GM18867 (cell line): ENCODE measurements at regions not wholly inside any gene's neighbourhood (a gene's known extent, or its start where the extent isn't known, plus 50 kb on each side); places are given as distances from the start of the nearest gene placed in this dataset.
"Not testable (repeated sequence)": the region's sequence is repeated elsewhere in the genome, so short reads cannot be mapped to it uniquely, and the experiment has no call there.

Experiments used
- ATAC-seq: cut with Tn5 transposase; IDR thresholded peaks from one replicate; pipeline ENCODE4 v1.9.1; 2021; ENCODE audit warnings: mild to moderate bottlenecking, moderate library complexity; ENCODE audit not compliant: unreplicated experiment

DNA sequence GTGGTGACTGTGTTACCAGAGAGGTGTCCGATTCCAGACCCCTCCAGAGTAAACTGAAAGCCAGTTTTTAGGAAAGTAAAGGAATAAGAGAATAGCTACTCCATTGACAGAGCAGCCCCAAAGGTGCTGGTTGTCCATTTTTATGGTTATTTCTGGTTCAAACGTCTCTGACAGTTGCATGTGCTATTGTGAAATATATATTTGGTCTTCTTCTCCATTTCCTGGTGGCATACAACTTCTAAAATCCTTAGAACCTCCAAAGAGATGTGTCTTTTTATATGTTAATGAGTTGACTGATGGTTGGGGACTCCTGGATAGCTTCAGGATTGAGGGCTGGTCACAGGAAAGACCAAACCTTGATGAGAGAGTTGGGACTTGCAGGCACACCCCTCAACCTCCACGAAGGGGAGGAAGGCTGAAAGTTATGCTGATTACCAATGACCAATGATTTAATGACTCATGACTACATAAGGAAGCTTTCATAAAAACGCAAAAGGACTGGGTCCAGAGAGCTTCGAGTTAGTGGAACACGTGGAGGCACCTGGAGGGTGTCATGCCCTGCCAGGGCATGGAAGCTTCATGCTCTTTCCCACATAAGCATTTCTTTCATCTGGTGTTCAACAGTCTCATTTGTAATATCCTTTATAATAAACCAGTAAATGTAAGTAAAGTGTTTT, 100.7 kb downstream of the SLC16A1 start:
- ATAC-seq = no peak

DNA sequence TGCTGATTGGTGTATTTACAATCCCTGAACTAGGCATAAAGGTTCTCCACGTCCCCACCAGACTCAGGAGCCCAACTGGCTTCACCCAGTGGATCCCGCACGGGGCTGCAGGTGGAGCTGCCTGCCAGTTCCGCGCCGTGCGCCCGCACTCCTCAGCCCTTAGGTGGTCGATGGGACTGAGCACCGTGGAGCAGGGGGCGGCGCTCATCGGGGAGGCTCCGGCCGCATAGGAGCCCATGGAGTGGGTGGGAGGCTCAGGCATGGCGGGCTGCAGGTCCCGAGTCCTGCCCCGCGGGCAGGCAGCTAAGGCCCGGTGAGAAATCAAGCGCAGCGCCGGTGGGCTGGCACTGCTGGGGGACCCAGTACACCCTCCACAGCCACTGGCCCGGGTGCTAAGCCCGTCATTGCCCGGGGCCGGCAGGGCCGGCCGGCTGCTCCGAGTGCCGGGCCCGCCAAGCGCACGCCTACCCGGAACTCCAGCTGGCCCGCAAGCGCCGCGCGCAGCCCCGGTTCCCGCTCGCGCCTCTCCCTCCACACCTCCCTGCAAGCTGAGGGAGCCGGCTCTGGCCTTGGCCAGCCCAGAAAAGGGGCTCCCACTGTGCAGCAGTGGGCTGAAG, 101.5 kb downstream of the SLC16A1 start:
- ATAC-seq = not testable (repeated sequence)

DNA sequence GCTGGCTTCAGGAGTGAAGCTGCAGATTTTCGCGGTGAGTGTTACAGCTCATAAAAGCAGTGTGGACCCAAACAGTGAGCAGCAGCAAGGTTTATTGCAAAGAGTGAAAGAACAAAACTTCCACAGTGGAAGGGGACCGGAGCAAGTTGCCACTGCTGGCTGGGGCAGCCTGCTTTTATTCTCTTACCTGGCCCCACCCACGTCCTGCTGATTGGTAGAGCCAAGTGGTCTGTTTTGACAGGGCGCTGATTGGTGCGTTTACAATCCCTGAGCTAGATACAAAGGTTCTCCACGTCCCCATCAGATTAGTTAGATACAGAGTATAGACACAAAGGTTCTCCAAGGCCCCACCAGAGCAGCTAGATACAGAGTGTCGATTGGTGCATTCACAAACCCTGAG, 102.1 kb downstream of the SLC16A1 start:
- ATAC-seq = not testable (repeated sequence)

DNA sequence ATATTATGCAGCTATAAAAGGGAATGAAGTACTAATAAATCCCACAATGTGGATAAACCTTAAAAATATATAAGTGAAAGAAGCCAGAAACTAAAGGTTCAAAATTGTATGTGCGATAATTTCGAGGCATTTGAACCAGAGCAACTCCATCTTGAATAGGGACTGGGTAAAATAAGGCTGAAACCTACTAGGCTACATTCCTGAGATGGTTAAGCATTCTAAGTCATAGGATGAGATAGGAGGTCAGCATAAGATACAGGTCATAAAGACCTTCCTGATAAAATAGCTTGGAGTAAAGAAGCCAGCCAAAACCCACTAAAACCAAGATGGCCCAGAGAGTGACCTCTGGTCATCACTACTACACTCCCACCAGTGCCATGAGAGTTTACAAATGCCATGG, 103.1 kb downstream of the SLC16A1 start:
- no peak for ATAC-seq

DNA sequence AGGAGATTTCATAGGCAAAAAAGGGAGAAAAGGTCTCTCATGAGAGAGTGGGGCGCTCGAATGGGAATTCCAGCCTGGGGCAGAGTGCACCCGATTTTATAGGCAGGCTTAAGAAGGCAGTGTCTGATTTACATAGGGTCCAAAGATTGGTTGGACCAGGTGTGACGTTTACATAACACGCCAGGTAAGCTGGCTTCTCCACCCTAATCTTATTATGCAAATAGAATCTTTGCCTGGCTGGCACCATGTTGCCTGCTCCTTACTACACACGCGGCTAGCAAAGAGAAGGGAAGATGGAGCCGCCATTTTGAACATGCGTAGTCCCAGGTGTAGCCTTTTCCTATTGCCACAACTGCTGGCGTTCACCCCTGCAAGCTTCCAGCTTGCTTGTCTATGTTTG, 103.7 kb downstream of the SLC16A1 start:
- ATAC-seq = no peak

DNA sequence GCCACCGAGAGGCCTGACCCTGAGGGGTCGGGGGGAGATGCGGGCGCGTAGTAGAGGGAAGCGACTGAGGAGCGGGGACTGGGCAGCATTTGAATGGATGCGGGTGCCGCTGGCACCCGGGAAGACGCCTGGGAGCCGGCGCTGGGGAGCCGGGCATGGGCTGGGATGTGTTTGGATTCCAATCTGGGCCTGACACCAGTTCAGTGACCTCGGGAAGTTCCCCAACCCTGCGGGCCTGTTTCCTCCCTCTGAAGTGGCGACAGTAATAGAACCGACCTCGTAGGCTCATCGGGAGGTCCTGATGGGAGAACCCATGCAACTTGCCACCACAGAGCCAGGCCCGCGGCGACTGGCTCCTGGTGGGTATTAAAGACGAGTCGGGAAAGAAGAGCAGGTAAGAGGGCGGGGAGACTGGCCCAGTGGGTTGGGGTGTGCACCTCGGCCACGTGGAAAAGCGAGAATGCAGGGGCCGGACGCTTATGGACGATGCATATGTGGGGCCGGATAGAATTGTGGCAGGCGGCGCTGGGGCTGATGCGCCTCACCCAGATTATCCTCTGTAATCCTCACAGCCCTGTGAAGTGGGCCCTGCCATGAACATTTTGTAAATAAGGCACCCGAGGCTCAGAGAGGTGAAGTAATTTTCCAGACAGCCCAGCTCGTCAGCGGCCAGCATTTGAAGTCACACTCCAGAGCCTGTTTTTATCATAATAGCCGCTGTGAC, 105.8 kb downstream of the SLC16A1 start:
- ATAC-seq = no peak

DNA sequence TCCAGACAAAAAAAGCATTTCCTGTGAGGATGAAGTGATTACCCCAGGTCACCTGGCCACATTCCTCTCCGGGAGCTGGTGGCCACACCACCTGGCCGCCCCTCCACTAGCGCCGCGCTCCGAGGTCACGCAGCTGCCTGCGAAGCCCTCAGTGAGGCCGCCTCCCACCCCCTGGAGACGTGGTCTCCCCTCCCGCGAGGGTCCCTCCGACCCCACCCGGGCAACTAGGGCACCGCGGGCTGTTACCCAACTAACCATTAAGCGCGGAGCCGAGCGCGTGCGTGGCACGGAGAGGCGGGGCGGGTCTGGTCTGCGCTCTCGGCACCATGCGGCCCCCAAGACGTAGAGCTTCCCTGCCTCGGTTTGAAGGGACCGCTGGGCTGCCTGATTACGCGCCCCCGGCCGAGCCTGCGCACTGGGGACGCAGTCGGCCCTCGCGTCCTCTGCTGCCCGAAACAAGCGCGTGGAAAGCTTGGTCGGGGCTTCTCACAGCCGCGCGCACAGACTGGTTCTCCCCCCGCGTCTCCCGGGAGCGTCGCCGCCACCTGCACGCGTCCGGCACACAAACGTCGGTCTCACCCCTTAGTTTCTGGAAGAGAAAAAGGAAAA, 106.5 kb downstream of the SLC16A1 start:
- ATAC-seq = no peak

DNA sequence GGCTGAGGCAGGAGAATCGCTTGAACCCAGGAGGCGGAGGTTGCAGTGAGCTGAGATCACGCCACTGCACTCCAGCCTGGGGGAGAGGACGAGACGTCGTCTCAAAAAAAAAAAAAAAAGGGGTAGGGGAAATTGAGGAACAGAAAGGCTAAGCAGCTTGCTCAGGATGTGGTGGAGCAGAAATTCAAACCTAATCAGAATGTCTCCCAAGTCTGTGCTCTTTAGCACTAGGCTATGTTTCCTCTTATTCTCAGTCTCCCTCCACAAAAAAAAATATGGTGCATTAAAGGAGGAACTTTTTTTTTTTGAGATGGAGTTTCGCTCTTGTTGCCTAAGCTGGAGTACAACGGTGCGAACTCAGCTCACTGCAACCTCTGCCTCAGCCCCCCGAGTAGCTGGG, 114.2 kb downstream of the SLC16A1 start:
- ATAC-seq = no peak

DNA sequence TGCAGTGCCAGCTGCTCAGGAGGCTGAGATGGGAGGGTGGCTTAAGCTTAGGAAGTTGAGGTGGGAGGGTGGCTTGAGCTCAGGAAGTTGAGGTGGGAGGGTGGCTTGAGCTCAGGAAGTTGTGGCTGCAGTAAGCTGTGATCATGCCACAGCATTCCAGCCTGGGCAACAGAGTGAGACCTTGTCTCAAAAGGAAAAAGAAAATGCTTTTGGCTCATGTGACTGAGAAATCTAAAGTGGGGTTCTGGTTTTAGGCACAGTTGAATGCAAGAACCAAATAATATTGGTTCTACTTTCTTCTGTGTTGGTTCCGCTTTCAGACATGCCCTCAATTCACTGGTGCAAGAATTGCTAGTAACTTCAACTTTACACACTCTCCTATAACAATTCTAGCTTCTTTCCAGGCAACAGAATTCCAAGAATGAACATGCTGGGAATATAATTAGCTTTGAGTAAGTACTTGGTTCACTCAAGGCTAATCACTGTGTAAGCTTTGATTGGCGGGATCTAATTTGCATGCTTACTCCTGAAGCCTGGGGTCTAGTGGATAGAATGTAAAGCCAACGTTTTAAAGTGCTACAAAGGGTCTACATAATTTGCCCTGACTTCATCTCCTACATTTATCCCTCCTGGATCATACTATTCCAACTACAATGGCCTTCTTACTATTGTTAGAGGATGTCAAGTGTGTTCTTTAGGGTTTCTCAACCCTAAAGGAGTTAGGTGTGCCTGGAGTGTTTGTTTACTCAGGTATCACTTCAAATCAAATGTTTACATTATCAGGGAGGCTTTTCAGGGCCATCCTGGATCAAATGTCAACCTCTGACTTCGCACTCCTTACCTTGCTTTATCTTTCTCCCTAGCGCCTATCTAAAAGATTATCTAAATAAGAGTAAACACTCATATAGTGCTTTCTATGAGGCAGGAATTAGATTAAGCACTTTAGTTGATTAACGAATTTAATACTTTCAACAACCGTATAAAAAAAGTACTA, 115.1 kb downstream of the SLC16A1 start:
- ATAC-seq = peak; percentile 78

DNA sequence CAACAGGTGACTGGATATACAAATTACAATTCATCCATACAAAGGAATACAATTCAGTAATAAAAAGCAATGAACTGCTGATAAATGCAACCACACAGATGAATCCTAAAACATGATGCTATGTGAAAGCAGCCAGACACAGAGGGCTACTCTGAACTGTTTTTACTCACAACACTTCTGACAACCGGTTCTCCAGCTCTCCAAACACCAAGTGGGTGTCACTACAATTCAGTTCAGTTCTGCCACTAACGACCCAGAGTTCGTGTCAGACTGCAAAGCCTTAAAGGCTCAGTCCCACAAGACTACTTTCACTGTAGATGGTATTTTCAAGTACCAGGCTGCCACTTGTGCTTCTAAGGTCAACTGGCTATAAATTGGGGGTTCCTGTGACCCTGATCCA, 119.4 kb downstream of the SLC16A1 start:
- no peak for ATAC-seq

DNA sequence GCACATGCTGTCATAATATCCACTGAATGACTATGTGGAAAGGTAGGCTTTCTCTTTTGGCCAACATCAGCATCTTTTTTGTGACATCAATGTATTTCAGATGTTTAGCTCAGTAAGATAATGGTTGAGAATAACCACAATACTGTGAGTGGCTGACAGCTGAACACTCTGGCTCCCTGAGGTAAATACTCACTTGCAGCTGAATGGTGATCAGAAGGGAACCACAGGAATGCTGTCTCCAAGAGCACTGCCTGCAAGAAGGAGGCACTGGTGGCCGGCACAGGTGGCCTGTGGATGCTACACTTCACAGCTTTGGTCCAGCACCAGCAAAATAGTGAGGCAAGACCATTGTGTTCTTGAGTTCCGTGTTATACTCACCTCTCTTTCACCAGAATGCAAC, 118.7 kb upstream of the PPM1J start:
- no peak for ATAC-seq

DNA sequence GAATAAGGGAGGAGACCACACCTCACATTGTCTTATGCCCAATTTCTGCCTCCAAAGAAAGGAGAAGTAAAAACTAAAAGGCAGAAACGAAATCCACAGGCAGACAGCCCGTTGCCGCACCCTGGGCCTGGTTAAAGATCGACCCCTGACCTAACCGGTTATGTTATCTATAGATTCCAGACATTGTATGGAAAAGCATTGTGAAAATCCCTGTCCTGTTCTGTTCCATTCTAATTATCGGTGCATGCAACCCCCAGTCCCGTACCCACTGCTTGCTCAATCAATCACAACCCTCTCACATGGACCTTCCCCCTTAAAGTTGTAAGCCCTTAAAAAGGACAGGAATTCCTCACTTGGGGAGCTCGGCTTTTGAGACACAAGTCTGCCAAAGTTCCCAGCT, 117.1 kb upstream of the PPM1J start:
- not testable (repeated sequence) for ATAC-seq

DNA sequence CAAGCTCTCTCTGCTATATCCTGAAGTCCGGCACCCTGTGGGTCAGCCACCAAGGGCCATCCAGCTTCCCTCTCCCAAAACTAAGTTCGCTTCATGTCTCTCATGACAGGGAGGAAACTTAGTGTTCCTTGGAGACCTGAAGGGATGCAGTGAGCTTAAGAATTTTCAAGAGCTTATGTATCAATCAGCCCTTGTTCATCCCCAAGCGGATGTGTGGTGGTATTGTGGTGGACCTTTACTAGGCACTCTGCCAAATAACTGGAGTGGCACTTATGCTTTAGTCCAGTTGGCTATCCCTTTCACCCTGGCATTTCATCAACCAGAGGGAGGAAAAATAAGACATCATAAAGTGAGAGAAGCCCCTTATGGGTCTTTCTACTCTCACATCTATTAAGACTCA, 114.6 kb upstream of the PPM1J start:
- ATAC-seq = not testable (repeated sequence)

DNA sequence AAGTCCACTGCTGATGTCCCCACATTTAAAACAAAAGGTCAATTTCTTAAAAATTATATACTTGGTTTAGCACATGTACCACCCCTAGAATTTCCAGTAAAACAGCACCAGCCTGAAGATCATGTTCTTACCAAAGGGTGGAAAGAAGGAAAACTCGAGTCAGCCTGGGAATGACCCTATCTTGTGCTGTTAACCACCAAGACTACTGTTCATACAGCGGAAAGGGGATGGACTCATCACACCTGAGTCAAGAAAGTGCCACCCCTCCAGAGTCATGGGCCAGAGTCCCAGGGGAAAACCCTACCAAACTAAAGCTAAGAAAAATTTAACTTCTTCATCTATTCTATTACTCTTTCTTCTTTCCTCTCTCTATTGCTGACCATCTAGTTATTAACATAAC, 113.6 kb upstream of the PPM1J start:
- ATAC-seq = no peak

DNA sequence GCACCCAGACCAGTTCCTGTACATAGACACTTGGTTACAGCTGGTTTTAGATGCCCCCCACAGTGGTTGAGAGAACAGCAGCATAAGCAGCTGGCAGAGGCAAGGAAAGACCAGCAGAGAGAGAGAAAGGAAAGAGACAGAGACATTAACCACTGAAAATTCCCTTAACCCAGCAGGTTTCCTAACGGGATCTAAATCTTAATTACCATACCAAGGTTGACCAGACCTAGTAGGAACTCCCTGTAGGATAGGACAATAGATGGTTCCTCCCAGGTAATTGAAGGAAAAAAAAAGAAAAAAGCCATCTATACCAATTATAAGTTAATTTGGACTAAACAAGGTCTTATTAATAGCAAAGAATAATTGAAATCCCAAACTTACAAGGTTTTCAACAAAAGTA, 112.3 kb upstream of the PPM1J start:
- not testable (repeated sequence) for ATAC-seq

DNA sequence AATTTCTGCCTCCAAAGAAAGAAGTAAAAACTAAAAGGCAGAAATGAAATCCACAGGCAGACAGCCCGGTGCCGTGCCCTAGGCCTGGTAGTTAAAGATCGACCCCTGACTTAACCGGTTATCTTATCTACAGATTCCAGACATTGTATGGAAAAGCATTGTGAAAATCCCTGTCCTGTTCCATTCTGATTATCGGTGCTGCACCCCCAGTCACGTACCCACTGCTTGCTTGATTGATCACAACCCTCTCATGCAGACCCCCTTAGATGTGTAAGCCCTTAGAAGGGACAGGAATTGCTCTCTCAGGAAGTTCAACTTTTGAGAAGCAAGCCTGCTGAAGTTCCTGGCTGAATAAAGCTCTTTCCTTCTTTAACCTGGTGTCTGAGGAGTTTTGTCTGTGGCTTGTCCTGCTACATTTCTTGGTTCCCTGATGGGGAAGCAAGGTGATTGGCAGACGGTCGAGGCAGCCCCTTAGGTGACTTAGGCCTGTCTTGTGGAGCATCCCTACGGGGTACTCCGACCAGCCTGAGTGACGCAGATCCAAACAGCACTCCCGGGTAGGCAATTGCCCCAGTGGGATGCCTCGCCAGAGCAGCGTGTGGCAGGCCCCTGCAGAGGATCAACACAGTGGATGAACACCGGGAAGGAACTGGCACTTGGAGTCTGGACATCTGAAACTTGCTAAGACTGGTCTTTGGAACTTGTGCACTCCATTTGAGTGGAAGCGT, 111.2 kb upstream of the PPM1J start:
- no peak for ATAC-seq

DNA sequence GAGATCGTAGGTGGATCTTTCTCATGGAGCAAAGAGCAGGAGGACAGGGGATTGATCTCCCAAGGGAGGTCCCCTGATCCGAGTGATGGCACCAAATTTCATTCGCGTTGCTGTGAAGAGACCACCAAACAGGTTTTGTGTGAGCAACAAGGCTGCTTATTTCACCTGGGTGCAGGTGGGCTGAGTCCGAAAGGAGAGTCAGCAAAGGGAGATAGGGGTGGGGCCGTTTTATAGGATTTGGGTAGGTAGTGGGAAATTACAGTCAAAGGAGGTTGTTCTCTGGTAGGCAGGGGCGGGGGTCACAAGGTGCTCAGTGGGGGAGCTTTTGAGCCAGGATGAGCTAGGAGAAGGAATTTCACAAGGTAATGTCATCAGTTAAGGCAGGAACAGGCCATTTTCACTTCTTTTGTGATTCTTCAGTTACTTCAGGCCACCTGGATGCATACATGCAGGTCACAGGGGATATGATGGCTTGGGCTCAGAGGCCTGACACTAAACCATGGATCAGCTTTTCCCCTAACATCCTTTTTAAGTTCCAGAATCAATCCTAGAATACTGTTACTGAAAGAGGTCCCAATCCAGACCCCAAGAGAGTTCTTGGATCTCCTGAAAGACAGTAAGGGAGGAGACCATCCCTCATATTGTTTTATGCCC, 110.6 kb upstream of the PPM1J start:
- not testable (repeated sequence) for ATAC-seq

DNA sequence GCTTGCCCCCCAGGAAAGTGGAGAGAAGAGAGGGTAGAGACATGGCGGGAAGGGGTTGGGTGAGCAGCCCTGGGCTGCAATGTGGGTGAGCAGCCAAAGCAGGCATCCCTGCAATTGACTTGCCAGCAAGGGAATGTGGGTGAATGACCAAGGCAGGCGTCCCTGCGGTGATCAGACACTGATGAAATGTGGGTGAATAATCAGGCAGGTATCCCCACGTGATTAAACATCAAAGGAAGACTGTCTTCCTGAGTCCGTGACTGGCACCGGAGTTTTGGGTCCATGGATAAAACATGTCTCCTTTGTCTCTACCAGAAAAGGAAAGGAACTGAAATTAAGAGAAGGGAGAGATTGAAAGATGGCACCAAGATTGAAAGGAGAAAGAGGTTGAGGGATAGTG, 109.9 kb upstream of the PPM1J start:
- not testable (repeated sequence) for ATAC-seq

DNA sequence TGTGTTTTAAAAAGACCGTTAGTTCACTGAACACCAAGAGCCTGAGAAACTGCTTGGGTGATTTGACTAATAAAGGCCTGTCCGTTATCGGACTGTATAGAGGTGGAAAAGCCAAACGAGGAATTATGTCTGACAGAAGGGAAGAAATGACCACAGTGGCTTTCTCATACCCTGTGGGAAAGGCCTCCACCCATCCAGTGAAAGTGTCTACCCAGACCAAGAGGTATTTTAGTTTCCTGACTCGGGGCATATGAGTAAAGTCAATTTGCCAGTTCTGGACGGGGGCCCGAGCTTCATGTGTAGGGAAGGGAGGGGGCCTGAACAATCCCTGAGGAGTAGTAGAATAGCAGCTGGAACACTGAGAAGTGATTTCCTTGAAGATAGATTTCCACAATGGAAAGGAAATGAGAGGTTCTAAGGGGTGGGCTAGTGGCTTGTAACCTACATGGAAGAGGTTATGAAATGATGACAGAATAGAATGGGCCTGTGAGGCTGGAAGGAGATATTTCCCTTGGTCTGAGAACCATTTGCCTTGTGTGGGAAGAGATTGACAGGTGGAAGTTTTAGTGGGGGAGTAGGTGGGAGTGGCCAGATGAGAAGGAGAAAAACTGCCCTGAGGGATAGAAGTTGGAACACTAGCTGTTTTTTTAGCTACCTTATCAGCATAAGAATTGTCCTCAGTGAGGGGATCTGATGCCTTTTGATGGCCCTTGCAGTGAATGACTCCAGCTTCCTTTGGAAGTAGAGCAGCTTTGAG, 106.4 kb upstream of the PPM1J start:
- ATAC-seq = not testable (repeated sequence)
